HG02870 (cell line): ENCODE measurements at regions not wholly inside any gene's neighbourhood (a gene's known extent, or its start where the extent isn't known, plus 50 kb on each side); places are given as distances from the start of the nearest gene placed in this dataset.

ENCODE experiments used
- ATAC-seq: cut with Tn5 transposase; IDR thresholded peaks from one replicate; pipeline ENCODE4 v1.9.1; 2021; ENCODE audit warnings: mild to moderate bottlenecking, moderate library complexity; ENCODE audit not compliant: unreplicated experiment

- ATAC-seq: no peak
Observed at GRCh38 chr10:121291376-121291775, 306.9 kb downstream of the FGFR2 start.

- ATAC-seq: no peak
Observed at GRCh38 chr10:121291823-121292222, 306.4 kb downstream of the FGFR2 start.

GRCh38 chr10:121292321-121292720 lies 305.9 kb downstream of the FGFR2 start:
- no peak for ATAC-seq

- no peak for ATAC-seq
Observed at GRCh38 chr10:121293110-121293509, 305.1 kb downstream of the FGFR2 start.

GRCh38 chr10:121294630-121295029 lies 303.6 kb downstream of the FGFR2 start:
- ATAC-seq: no peak

- no peak for ATAC-seq
Observed at GRCh38 chr10:121296378-121296777, 301.9 kb downstream of the FGFR2 start.

- ATAC-seq: no peak
Observed at GRCh38 chr10:121296881-121297585, 301.2 kb downstream of the FGFR2 start.

GRCh38 chr10:121300723-121301122 lies 297.5 kb downstream of the FGFR2 start:
- ATAC-seq: no peak

- ATAC-seq: no peak
Observed at GRCh38 chr10:121302541-121303180, 295.6 kb downstream of the FGFR2 start.

GRCh38 chr10:121303287-121303890 lies 294.9 kb downstream of the FGFR2 start:
- no peak for ATAC-seq

- no peak for ATAC-seq
Observed at GRCh38 chr10:121305066-121305465, 293.2 kb downstream of the FGFR2 start.

- no peak for ATAC-seq
Observed at GRCh38 chr10:121306159-121306673, 292.0 kb downstream of the FGFR2 start.

- ATAC-seq: no peak
Observed at GRCh38 chr10:121307411-121307980, 290.7 kb downstream of the FGFR2 start.

GRCh38 chr10:121308020-121308419 lies 290.2 kb downstream of the FGFR2 start:
- no peak for ATAC-seq

GRCh38 chr10:121309164-121309563 lies 289.1 kb downstream of the FGFR2 start:
- ATAC-seq: no peak

GRCh38 chr10:121310151-121310711 lies 288.0 kb downstream of the FGFR2 start:
- no peak for ATAC-seq

GRCh38 chr10:121311812-121312443 lies 286.3 kb downstream of the FGFR2 start:
- ATAC-seq: no peak

GRCh38 chr10:121312587-121312986 lies 285.7 kb downstream of the FGFR2 start:
- ATAC-seq: no peak

- no peak for ATAC-seq
Observed at GRCh38 chr10:121313119-121313875, 284.9 kb downstream of the FGFR2 start.

GRCh38 chr10:121316432-121316831 lies 281.8 kb downstream of the FGFR2 start:
- no peak for ATAC-seq
